ENCODE measurements at regions not wholly inside any gene's neighbourhood (a gene's known extent, or its start where the extent isn't known, plus 50 kb on each side); places are given as distances from the start of the nearest gene placed in this dataset.

- TF ChIP-seq, protein P1, sequence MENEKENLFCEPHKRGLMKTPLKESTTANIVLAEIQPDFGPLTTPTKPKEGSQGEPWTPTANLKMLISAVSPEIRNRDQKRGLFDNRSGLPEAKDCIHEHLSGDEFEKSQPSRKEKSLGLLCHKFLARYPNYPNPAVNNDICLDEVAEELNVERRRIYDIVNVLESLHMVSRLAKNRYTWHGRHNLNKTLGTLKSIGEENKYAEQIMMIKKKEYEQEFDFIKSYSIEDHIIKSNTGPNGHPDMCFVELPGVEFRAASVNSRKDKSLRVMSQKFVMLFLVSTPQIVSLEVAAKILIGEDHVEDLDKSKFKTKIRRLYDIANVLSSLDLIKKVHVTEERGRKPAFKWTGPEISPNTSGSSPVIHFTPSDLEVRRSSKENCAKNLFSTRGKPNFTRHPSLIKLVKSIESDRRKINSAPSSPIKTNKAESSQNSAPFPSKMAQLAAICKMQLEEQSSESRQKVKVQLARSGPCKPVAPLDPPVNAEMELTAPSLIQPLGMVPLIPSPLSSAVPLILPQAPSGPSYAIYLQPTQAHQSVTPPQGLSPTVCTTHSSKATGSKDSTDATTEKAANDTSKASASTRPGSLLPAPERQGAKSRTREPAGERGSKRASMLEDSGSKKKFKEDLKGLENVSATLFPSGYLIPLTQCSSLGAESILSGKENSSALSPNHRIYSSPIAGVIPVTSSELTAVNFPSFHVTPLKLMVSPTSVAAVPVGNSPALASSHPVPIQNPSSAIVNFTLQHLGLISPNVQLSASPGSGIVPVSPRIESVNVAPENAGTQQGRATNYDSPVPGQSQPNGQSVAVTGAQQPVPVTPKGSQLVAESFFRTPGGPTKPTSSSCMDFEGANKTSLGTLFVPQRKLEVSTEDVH (IDR thresholded peaks at IDR 0.05; ENCODE audit: low read depth, partially characterized antibody), result no peak
- TF ChIP-seq SMARCA5 (IDR thresholded peaks at IDR 0.05), result no peak
These were observed 541.0 kb upstream of the ADGRB3 start (continued) for GRCh38 chr6:68094070-68094469.

- POLR2A ChIA-PET, result no interaction called here
- Histone ChIP-seq H3K9ac (ENCODE audit: control insufficient read depth, insufficient read depth, low read length) (no peak overlapping the region), H3K27ac (ENCODE audit: control insufficient read depth, insufficient read depth) (peak overlapping the region; percentile 47), H3K4me2 (ENCODE audit: control insufficient read depth, insufficient read depth) (0 out of 2 replicates have a peak overlapping the region, but pooled peaks have one; percentile 33), H3K9me3 (replicated peaks; ENCODE audit: control insufficient read depth, insufficient read depth, low read length) (peaks cover 2% of the 10 kb centered on the region; the same call in 2 of the 3 replicates), H3K79me2 (ENCODE audit: control insufficient read depth, insufficient read depth, low read length) (no peaks in the 10 kb centered on the region), H2AFZ (ENCODE audit: control insufficient read depth, low read depth, low read length) (no peak overlapping the region; the same call in 1 of the 2 replicates), H3K4me3 (no peak overlapping the region), H3K36me3 (ENCODE audit: control insufficient read depth in 2 of 2, insufficient read depth in 2 of 2, low read length in 1 of 2) (no peaks in the 10 kb centered on the region), H3K27me3 (replicated peaks in 1 of 2; ENCODE audit: control insufficient read depth in 2 of 2, insufficient read depth in 2 of 2, low read length in 1 of 2) (no peaks in the 10 kb centered on the region), H3K4me1 (ENCODE audit: control insufficient read depth, insufficient read depth, low read length) (peaks cover 3% of the 10 kb centered on the region; the same call in 1 of the 2 replicates), H4K20me1 (ENCODE audit: control insufficient read depth, insufficient read depth) (no peaks in the 10 kb centered on the region)
- WGBS (ENCODE audit: insufficient coverage, insufficient replicate concordance, low lambda C conversion rate, missing lambda C conversion rate), result 50% methylated on average over 1 of the region's 1 CpG
- SMC1A ChIA-PET (ENCODE audit: uncharacterized antibody, unreplicated experiment), result interaction anchor here (0.8 to 2.4 kb wide), 14 partner anchors 10 to 158 kb away, joined by 3 to 11 read pairs (median 4); no protein-coding TSS in a partner anchor
- FAIRE-seq (no peak), DNase-seq (ENCODE audit: low read depth, low spot score) (peak; percentile 32), ATAC-seq (peak; percentile 93)
- CTCF ChIA-PET, result interaction anchor here (1.0 to 1.7 kb wide), 4 partner anchors 11 to 139 kb away, joined by 3 read pairs; no protein-coding TSS in a partner anchor
- no TSS peak for BruUV-seq (replicated peaks)
- in situ Hi-C loops (cut with MboI) (no loop called here), intact Hi-C loops (cut with micrococcal nuclease; ENCODE audit: unreplicated experiment) (loop anchor here (5.0 kb wide), 1 partner anchor 70 kb away; no protein-coding TSS in a partner anchor)
- RAD21 ChIA-PET (ENCODE audit: unreplicated experiment), result interaction anchor here (0.7 to 3.5 kb wide), 9 partner anchors 20 to 106 kb away, joined by 3 to 18 read pairs (median 4); no protein-coding TSS in a partner anchor
- TF ChIP-seq TAF1 (IDR thresholded peaks at IDR 0.05; ENCODE audit: borderline replicate concordance, low read depth, low read length) (no peak), MEF2B (IDR thresholded peaks at IDR 0.05; ENCODE audit: partially characterized antibody, poor library complexity, severe bottlenecking) (no peak), ZZZ3 (IDR thresholded peaks at IDR 0.05; ENCODE audit: control insufficient read depth, insufficient read length, low read depth) (no peak), MTA2 (IDR thresholded peaks at IDR 0.05; ENCODE audit: low read depth) (peak; percentile 54; the same call in 1 of the 2 replicates)
- TF ChIP-seq, protein P2, sequence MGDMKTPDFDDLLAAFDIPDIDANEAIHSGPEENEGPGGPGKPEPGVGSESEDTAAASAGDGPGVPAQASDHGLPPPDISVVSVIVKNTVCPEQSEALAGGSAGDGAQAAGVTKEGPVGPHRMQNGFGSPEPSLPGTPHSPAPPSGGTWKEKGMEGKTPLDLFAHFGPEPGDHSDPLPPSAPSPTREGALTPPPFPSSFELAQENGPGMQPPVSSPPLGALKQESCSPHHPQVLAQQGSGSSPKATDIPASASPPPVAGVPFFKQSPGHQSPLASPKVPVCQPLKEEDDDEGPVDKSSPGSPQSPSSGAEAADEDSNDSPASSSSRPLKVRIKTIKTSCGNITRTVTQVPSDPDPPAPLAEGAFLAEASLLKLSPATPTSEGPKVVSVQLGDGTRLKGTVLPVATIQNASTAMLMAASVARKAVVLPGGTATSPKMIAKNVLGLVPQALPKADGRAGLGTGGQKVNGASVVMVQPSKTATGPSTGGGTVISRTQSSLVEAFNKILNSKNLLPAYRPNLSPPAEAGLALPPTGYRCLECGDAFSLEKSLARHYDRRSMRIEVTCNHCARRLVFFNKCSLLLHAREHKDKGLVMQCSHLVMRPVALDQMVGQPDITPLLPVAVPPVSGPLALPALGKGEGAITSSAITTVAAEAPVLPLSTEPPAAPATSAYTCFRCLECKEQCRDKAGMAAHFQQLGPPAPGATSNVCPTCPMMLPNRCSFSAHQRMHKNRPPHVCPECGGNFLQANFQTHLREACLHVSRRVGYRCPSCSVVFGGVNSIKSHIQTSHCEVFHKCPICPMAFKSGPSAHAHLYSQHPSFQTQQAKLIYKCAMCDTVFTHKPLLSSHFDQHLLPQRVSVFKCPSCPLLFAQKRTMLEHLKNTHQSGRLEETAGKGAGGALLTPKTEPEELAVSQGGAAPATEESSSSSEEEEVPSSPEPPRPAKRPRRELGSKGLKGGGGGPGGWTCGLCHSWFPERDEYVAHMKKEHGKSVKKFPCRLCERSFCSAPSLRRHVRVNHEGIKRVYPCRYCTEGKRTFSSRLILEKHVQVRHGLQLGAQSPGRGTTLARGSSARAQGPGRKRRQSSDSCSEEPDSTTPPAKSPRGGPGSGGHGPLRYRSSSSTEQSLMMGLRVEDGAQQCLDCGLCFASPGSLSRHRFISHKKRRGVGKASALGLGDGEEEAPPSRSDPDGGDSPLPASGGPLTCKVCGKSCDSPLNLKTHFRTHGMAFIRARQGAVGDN (IDR thresholded peaks at IDR 0.05), result no peak
- TF ChIP-seq, protein P3, sequence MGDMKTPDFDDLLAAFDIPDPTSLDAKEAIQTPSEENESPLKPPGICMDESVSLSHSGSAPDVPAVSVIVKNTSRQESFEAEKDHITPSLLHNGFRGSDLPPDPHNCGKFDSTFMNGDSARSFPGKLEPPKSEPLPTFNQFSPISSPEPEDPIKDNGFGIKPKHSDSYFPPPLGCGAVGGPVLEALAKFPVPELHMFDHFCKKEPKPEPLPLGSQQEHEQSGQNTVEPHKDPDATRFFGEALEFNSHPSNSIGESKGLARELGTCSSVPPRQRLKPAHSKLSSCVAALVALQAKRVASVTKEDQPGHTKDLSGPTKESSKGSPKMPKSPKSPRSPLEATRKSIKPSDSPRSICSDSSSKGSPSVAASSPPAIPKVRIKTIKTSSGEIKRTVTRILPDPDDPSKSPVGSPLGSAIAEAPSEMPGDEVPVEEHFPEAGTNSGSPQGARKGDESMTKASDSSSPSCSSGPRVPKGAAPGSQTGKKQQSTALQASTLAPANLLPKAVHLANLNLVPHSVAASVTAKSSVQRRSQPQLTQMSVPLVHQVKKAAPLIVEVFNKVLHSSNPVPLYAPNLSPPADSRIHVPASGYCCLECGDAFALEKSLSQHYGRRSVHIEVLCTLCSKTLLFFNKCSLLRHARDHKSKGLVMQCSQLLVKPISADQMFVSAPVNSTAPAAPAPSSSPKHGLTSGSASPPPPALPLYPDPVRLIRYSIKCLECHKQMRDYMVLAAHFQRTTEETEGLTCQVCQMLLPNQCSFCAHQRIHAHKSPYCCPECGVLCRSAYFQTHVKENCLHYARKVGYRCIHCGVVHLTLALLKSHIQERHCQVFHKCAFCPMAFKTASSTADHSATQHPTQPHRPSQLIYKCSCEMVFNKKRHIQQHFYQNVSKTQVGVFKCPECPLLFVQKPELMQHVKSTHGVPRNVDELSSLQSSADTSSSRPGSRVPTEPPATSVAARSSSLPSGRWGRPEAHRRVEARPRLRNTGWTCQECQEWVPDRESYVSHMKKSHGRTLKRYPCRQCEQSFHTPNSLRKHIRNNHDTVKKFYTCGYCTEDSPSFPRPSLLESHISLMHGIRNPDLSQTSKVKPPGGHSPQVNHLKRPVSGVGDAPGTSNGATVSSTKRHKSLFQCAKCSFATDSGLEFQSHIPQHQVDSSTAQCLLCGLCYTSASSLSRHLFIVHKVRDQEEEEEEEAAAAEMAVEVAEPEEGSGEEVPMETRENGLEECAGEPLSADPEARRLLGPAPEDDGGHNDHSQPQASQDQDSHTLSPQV (IDR thresholded peaks at IDR 0.05), result no peak
These were observed 547.5 kb upstream of the ADGRB3 start for GRCh38 chr6:68087399-68088133.
